GM19467 (cell line): ENCODE measurements at regions not wholly inside any gene's neighbourhood (a gene's known extent, or its start where the extent isn't known, plus 50 kb on each side); places are given as distances from the start of the nearest gene placed in this dataset.
"Not testable (repeated sequence)": the region's sequence is repeated elsewhere in the genome, so short reads cannot be mapped to it uniquely, and the experiment has no call there.

ENCODE experiments used
- ATAC-seq: cut with Tn5 transposase; IDR thresholded peaks from one replicate; pipeline ENCODE4 v1.9.1; 2021; ENCODE audit warnings: mild to moderate bottlenecking, moderate library complexity; ENCODE audit not compliant: unreplicated experiment

- ATAC-seq: no peak
These were observed 416.8 kb upstream of the NAALADL2 start for GRCh38 chr3:174442302-174442682.

DNA sequence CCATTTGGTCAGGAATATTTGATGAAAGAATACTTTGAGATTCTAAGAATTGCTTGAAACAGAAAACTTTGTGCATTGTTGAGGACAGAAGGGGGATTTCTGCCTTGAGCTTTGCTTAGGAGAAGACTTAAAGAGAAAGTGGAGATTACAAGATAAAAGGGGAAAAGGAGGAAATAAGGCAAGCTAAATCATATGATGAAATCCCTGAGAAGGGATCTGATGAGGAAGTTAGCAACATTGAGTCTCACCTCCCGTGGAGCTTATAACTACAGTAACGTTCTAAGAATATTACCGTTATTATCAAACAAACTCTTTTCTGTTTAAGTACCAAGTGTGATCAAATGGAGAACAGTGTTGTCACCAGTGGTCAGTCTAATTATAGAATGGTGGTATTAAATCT is 414.7 kb upstream of the NAALADL2 start:
- ATAC-seq: no peak

DNA sequence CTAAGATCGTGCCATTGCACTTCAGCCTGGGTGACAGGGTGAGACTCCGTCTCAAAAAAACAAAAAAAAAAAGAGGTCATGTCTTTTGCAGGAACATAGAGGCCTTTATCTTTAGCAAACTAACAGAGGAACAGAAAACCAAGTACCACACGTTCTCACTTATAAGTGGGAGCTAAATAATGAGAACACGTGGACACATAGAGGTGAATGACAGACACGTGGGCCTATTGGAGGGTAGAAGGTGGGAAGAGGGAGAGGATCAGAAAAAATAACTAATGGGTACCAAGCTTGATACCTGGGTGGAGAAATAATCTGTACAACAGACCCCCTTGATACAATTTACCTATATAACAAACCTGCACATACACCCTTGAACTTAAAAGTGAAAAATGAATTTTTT is 401.4 kb upstream of the NAALADL2 start:
- no peak for ATAC-seq

GRCh38 chr3:174460831-174461230 is 398.3 kb upstream of the NAALADL2 start:
- ATAC-seq: no peak

GRCh38 chr3:174462916-174463315 is 396.2 kb upstream of the NAALADL2 start:
- no peak for ATAC-seq

GRCh38 chr3:174465177-174465576 is 394.0 kb upstream of the NAALADL2 start:
- ATAC-seq: no peak

GRCh38 chr3:174466471-174467054 is 392.6 kb upstream of the NAALADL2 start:
- no peak for ATAC-seq

GRCh38 chr3:174477491-174477890 is 381.6 kb upstream of the NAALADL2 start:
- ATAC-seq: no peak

DNA sequence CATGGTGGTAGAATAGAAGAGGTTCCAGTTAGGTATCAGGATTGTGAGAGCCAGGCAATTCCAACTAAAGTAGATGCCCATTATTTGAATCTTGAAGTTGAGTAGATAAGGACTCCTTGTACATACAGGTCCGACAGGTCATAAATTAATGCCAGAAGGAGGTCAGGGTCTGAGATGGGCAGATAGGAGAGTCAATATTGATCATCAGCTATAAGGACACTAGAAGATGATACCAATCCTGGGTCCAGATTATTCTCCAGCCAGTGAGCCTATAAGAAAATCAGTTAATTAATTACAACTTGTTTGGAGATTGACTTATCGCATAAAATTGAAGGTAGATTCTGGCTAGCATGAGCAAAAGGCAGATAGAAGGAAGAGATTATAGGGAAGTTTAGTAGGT is 378.4 kb upstream of the NAALADL2 start:
- no peak for ATAC-seq

GRCh38 chr3:174482541-174482940 is 376.6 kb upstream of the NAALADL2 start:
- no peak for ATAC-seq

- ATAC-seq: no peak
These were observed 375.9 kb upstream of the NAALADL2 start for GRCh38 chr3:174483254-174483653.

- ATAC-seq: not testable (repeated sequence)
These were observed 375.3 kb upstream of the NAALADL2 start for GRCh38 chr3:174483856-174484255.

DNA sequence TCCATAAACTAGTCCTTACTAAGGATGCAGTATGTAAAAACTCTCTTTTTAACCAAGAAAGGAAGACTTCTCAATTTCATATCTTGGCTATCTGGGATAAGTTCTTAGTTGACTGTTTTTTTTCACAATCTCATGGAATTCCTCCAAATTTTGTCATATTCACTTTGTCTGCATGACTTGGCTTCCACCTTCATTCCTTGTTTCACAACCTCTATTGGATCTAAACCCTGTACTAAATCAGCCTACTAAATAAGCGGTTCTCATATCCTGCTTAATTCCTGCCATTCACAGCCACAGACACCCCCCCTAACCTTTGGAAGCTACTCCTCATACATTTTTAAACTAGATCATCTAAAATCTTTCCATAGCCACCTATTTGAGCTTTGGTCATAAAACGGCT is 370.6 kb upstream of the NAALADL2 start:
- no peak for ATAC-seq

GRCh38 chr3:174495311-174495710 is 363.8 kb upstream of the NAALADL2 start:
- ATAC-seq: no peak

- no peak for ATAC-seq
These were observed 363.2 kb upstream of the NAALADL2 start for GRCh38 chr3:174495928-174496327.

DNA sequence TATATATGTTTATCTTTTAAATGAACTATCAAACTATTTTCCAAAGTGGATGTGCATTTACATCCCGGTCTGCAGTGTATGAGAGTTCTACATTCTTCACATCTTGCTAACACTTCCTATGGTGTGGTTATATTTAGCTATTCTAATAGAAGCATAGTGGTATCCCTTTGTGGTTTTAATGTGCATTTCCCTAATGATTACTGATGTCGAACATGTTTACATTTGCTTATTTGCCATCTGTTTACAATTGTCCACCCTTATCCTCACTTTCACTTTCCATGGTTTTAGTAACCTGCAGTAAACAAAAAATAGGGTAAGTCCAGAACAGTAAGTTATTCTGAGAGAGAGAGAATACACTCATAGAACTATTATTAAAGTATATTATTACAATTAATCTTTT is 360.5 kb upstream of the NAALADL2 start:
- no peak for ATAC-seq

- no peak for ATAC-seq
These were observed 353.9 kb upstream of the NAALADL2 start for GRCh38 chr3:174505266-174505665.

DNA sequence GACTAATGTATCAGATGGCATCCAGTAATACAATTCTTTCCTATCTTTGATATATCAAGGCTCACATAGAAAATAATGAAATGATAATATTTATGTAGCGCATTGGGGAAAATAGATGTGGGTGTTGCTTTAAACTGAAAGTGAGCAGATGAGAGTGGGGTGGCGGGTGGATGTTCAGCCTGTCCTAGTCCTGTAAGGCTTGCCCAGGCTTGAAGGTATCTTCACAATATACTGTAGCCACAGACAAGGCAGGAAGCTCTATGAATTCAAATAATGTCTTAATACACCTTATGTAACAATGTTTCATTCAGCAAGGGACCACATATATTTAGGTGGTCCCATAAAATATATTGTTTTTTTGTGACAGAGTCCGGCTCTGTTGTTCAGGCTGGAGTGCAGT is 334.9 kb upstream of the NAALADL2 start:
- no peak for ATAC-seq

GRCh38 chr3:174529298-174529697 is 329.8 kb upstream of the NAALADL2 start:
- no peak for ATAC-seq

DNA sequence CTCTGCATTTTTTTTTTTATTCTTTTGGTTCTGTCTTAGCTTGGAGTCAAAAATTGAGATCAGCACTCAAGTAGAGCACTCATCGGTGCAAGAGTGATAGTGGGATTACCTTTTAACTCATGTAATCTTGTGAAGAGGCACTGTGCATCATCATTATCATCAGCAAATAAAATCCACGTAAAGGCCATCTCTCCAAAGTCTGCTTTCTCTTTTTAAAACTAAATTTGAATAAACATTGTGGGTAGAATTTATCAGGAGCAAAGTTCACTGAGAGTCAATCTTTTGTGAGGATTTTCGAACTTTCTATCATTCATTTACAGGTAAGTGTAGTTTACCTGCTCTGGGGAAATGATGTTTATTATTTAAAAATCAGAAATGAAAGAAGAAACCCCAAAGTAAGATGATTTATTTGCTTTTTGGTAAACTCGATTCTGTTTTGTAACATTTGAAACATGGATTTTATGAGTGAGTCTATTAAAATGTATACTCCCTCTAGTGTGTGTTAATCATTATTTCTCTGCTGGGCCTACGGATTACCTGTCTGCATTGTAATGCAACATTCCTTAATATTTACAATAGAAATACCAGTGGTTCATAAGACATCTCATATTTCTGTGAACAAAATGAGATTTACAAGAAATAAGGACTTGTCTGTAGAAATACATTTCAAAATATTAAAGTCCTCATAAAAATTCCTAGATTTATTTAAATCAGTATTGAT is 327.7 kb upstream of the NAALADL2 start:
- no peak for ATAC-seq

GRCh38 chr3:174532216-174532615 is 326.9 kb upstream of the NAALADL2 start:
- no peak for ATAC-seq

DNA sequence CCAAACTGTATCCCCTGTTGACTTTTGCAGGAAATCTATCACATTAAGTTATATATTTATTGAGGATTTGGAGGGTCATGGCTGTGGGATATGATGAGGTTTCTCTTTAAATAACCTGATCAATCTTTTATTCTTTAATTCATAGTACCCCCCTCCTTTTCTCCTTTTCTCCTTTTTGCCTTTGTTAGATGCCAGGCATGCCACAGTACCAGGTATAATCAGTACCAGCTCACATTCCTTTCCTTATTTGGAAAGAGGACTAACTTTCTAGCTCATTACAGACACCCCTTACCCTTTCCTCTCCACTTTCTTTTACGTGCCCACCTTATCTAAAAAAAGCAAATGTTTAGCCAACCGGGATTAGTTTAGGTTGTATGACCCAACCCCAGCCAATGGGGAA is 326.4 kb upstream of the NAALADL2 start:
- no peak for ATAC-seq

DNA sequence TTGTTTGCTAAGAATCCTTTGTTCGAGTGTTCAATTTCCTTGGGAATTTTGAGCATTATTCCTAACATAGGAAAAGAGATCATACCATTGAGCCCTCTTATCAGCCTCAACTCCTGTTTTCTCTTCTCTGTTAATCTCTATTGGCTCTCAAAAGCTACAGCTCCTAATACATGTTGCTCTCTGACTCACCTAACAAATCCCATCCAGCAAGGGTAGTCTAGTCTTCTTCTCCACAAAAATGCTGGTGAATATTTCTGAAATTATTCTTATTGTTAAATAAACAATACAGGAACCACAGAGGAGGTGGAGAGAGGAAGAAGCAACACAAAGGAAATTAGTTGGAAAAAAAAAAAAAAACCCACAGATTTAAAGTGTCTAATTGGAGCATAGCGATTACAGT is 325.8 kb upstream of the NAALADL2 start:
- ATAC-seq: no peak
